CD4-positive, alpha-beta T cell treated with Interleukin-12 subunit alpha and Interleukin-12 subunit beta, for 1 hour (primary cell): ENCODE measurements at regions not wholly inside any gene's neighbourhood (a gene's known extent, or its start where the extent isn't known, plus 50 kb on each side); places are given as distances from the start of the nearest gene placed in this dataset.

ENCODE experiments used
- DNase-seq: peaks from one replicate; pipeline ENCODE4 v3.0.0-alpha.2; 2020

DNA sequence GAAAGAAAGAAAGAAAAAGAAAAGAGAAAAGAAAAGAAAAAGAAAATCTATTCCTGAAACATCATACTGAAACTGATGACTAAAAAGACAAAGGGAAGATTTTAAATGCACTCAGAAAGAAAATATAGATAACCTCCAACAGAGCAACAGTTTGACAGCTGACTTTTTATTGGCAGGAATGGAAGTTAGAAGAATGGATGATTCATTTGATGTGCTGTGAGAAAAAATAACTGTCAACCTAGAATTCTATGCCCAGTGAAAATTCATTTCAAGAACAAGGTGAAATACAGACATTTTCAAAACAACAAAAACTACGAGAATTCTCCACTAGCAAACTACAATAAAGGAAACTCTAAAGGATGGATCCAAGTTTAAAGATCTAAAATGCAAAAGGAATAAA is 50.5 kb upstream of the HSPA12A start:
- no peak for DNase-seq

DNA sequence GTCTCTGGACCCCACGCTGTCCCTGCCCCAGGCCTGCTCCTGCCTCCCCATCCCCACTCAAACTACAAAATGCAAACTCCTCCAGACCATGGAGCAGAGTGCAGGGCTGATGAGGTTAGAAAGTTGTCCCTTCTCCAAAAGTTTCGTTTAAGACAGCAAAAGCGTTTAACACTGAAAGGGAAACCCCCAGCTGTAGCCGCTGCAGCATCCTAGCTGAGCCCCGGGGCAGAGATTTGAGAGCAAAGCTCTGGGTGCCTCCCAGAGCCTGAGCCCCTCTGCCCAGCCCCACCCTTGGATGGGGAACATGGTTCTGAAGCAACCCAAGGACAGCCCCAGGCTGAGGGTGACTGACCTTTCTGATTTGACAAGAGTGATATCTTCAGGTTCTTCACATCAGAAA is 52.8 kb upstream of the ENO4 start:
- DNase-seq: no peak

DNA sequence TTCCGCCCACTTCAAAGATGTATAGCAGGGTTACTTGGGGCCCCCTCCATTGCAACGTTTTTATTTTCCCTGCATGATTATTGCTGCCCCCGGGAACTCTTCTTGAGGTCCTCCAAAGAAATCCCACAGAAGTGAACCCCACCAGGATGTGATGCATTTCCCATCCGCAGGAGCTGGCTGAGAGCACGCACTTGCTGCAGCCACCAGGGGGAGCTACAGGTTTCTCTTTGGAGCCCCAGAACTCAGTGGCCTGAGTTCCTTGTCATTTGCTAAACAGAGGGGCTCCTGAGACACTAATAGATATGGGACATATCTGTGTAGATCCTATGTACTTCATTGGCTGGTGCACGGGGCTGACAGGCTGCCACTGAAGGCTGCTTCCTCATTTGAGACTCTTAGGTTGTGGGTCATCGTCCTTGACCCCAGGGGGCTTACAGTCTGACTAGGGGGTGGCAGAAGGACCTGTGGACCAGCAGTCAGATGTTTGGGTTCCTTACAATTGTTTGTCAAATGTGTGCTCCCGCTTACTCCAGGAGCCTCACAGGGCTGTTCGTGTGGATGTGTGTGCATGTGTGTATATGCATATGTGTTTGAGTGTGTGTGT is 52.3 kb upstream of the ENO4 start:
- peak; percentile 63 for DNase-seq

DNA sequence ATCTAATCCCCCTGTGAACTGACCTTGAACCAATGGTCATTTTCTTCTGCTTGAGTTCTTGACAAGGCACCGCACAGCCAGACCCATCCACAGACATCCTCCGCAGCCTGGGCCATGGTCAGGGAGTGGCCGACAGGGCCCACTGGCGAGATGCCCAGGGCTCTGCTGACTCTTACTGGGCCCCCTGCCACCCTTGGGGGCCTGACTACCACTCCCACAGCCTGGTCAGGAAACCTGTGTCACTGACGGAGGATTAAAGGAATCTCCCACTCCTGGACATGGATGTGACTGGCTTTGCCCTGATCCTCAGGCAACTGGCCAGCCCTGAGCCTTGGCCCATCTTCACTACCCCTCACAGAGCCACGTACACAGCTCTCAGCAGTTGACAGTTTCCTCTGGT is 50.4 kb upstream of the ENO4 start:
- DNase-seq: no peak
